Common myeloid progenitor, CD34-positive (primary cell): ENCODE measurements at regions not wholly inside any gene's neighbourhood (a gene's known extent, or its start where the extent isn't known, plus 50 kb on each side); places are given as distances from the start of the nearest gene placed in this dataset.

Experiments used
- CTCF ChIA-PET: fragments of 350-600 bp; sonication (Branson Sonifier 250); formaldehyde crosslinking; loops from one replicate; lab custom pipeline; 2021; ENCODE audit warnings: antibody characterized with exemption; lab: Charles Lee
- POLR2A ChIA-PET: fragments of 350-600 bp; sonication (Branson Sonifier 250); formaldehyde crosslinking; loops from one replicate; lab custom pipeline; 2021; ENCODE audit warnings: antibody characterized with exemption; lab: Charles Lee
- DNase-seq, 3 donors: peaks; one replicate each; pipeline versions ENCODE4 v3.0.0 to v3.0.0-alpha.2; 2013
- H3K27ac ChIP-seq, 2 experiments: 1 replicate in 1 of 2; 2 replicates in 1 of 2; pipeline ENCODE4 v1.7.0; 2013; ENCODE audit warnings: inconsistent platforms in 2 of 2, low read length in 2 of 2, mild to moderate bottlenecking in 2 of 2, low read depth in 1 of 2, moderate library complexity in 1 of 2; ENCODE audit not compliant: severe bottlenecking in 2 of 2, insufficient read depth in 1 of 2, poor library complexity in 1 of 2
- H3K27me3 ChIP-seq, 5 experiments: replicated peaks in 2 of 5; 1 replicate in 3 of 5; 2 replicates in 2 of 5; pipeline versions ENCODE4 v1.6.1 to v1.7.0; 2013; ENCODE audit warnings: low read length in 4 of 5, mild to moderate bottlenecking in 2 of 5, moderate library complexity in 2 of 5, inconsistent platforms in 1 of 5; ENCODE audit not compliant: insufficient read depth in 5 of 5, control insufficient read depth in 4 of 5
- H3K36me3 ChIP-seq, 4 experiments: 1 replicate in 2 of 4; 2 replicates in 2 of 4; pipeline versions ENCODE4 v1.6.1 to v1.7.0; 2013; ENCODE audit warnings: low read length in 3 of 4, control low read depth in 1 of 4, mild to moderate bottlenecking in 1 of 4; ENCODE audit not compliant: control insufficient read depth in 4 of 4, insufficient read depth in 4 of 4
- H3K4me1 ChIP-seq, 4 experiments: 1 replicate in 3 of 4; 2 replicates in 1 of 4; pipeline versions ENCODE4 v1.6.1 to v1.7.1; 2013; ENCODE audit warnings: low read length in 3 of 4, mild to moderate bottlenecking in 3 of 4, control low read depth in 1 of 4, inconsistent platforms in 1 of 4, moderate library complexity in 1 of 4; ENCODE audit not compliant: control insufficient read depth in 4 of 4, insufficient read depth in 4 of 4; ENCODE audit errors: control extremely low read depth in 1 of 4
- H3K4me3 ChIP-seq, 7 experiments: 1 replicate in 4 of 7; 2 replicates in 3 of 7; pipeline versions ENCODE4 v1.5.1 to v1.7.0; 2013; ENCODE audit warnings: mild to moderate bottlenecking in 7 of 7, low read length in 6 of 7, moderate library complexity in 6 of 7, inconsistent platforms in 2 of 7, low read depth in 2 of 7, control low read depth in 1 of 7; ENCODE audit not compliant: insufficient read depth in 4 of 7, control insufficient read depth in 1 of 7; ENCODE audit errors: extremely low read depth in 1 of 7
- H3K9me3 ChIP-seq, 5 experiments: 1 replicate in 4 of 5; 2 replicates in 1 of 5; pipeline versions ENCODE4 v1.6.1 to v1.7.1; 2013; ENCODE audit warnings: low read length in 4 of 5, mild to moderate bottlenecking in 2 of 5, inconsistent platforms in 1 of 5, low read depth in 1 of 5, moderate library complexity in 1 of 5; ENCODE audit not compliant: control insufficient read depth in 4 of 5, insufficient read depth in 2 of 5; ENCODE audit errors: control extremely low read depth in 1 of 5
- WGBS: methylation state at CpG from one replicate; pipeline ENCODE4 v1.1.5; 2013; ENCODE audit not compliant: insufficient coverage; 5-methylcytosine and 5-hydroxymethylcytosine counted together

- no peaks in the 10 kb centered on the region for H3K9me3 ChIP-seq
- H3K4me3 ChIP-seq: no peak overlapping the region
- DNase-seq: no peak
- POLR2A ChIA-PET: no interaction called here
- H3K4me1 ChIP-seq: no peaks in the 10 kb centered on the region
- no peaks in the 10 kb centered on the region for H3K27me3 ChIP-seq
- CTCF ChIA-PET: no interaction called here
- no peak overlapping the region for H3K27ac ChIP-seq
- H3K36me3 ChIP-seq: no peaks in the 10 kb centered on the region
Measured at GRCh38 chr12:77723308-77723707, 107.4 kb upstream of the NAV3 start.

DNA sequence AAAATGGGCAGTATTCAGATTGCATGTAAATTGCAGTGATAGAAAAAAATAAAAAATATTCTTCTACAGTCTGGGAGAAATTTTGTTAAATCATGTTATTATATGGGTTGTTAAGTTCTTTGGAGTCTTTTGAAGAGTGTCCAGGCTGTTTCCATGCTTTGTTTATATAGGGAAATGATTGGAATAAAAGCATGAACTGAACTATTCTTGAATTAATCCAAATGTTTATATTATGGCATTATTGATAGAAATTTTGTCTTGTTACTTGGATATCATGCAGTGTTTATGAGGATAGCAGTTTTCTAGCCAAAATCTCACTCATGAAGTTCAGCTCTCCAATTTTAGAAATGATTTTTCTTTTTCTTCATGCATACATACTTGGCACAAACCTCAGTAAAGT, 108.2 kb upstream of the NAV3 start:
- ChIA-PET CTCF (no interaction called here), POLR2A (interaction anchor here (0.6 kb wide), 1 partner anchor 47 kb away, joined by 3 read pairs; no protein-coding TSS in a partner anchor)
- H3K4me3 ChIP-seq: no peak overlapping the region
- H3K9me3 ChIP-seq: peaks cover 0 to 1% (median 0%) of the 10 kb centered on the region in 5 experiments
- H3K27me3 ChIP-seq: peaks cover 0 to 2% (median 0%) of the 10 kb centered on the region in 5 experiments
- no peak for DNase-seq
- H3K27ac ChIP-seq: no peak overlapping the region
- no peaks in the 10 kb centered on the region for H3K4me1 ChIP-seq
- H3K36me3 ChIP-seq: no peaks in the 10 kb centered on the region

DNA sequence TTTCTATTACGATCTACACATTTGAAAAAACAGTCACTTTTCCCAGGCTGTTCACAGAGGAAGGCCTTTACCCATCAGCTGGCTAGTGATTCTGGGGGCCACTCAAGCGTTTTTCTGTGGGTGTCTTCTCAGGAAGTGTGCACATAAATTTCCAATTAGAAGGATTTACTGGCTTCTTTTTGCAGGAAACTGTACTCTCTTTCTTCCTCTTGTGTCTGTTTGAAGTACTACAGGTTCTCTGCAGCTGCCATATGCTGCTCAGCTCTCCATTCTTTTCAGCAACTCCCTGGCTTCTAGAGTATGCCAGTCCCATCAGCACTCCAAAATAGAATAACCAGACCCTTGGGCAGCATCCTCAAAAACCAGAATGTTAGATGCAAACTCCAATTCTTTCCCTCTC, 110.4 kb upstream of the NAV3 start:
- no peak for DNase-seq
- no peaks in the 10 kb centered on the region for H3K36me3 ChIP-seq
- peaks cover 0 to 1% (median 0%) of the 10 kb centered on the region in 5 experiments for H3K9me3 ChIP-seq
- peaks cover 0 to 2% (median 0%) of the 10 kb centered on the region in 5 experiments for H3K27me3 ChIP-seq
- no peak overlapping the region for H3K4me3 ChIP-seq
- CTCF ChIA-PET: interaction anchor here (0.8 kb wide), 1 partner anchor 33 kb away, joined by 3 read pairs; no protein-coding TSS in a partner anchor
- H3K4me1 ChIP-seq: no peaks in the 10 kb centered on the region
- no peak overlapping the region for H3K27ac ChIP-seq
- 0% methylated on average over 1 of the region's 2 CpGs for WGBS
- POLR2A ChIA-PET: interaction anchor here (0.5 kb wide), 1 partner anchor 1479 kb away, joined by 4 read pairs; no protein-coding TSS in a partner anchor

GRCh38 chr12:77710209-77710608, 120.5 kb upstream of the NAV3 start:
- ChIA-PET POLR2A (no interaction called here), CTCF (no interaction called here)
- Histone ChIP-seq H3K9me3 (no peaks in the 10 kb centered on the region), H3K4me1 (no peaks in the 10 kb centered on the region), H3K4me3 (no peak overlapping the region), H3K27ac (no peak overlapping the region), H3K27me3 (no peaks in the 10 kb centered on the region), H3K36me3 (no peaks in the 10 kb centered on the region)
- DNase-seq: no peak
- WGBS: no CpG with 5 or more reads among the region's 1 CpG

- WGBS: no CpG with 5 or more reads among the region's 1 CpG
- Histone ChIP-seq H3K36me3 (no peaks in the 10 kb centered on the region), H3K27me3 (peaks cover 0 to 2% (median 0%) of the 10 kb centered on the region in 5 experiments), H3K4me3 (no peak overlapping the region), H3K9me3 (no peaks in the 10 kb centered on the region), H3K4me1 (no peaks in the 10 kb centered on the region), H3K27ac (no peak overlapping the region)
- no peak for DNase-seq
- ChIA-PET CTCF (interaction anchor here (1.4 kb wide), 1 partner anchor 11 kb away, joined by 3 read pairs; no protein-coding TSS in a partner anchor), POLR2A (no interaction called here)
Measured at GRCh38 chr12:77697126-77697525, 133.6 kb upstream of the NAV3 start.

DNA sequence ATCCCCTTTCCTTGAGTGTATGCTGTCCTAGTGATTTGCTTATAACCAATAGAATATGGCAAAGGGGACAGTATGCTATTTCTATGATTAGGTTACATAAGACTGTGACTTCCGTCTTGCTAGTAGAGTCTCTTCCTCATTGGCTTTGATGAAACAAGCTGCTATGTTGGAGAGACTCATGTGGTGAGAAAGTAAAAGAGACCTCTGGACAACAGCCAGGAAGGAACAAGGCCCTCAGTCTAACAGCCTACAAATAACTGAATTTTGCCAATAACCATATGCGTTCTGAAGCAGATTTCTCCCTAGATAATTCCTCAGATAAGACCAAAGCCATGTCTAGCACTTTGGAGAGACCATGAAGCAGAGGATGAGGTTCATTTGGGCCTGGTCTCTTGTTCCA, 134.5 kb upstream of the NAV3 start:
- DNase-seq: no peak
- Histone ChIP-seq H3K4me1 (no peaks in the 10 kb centered on the region), H3K27ac (no peak overlapping the region), H3K36me3 (no peaks in the 10 kb centered on the region), H3K4me3 (no peak overlapping the region), H3K9me3 (no peaks in the 10 kb centered on the region), H3K27me3 (peaks cover 0 to 2% (median 0%) of the 10 kb centered on the region in 5 experiments)
- POLR2A ChIA-PET: no interaction called here
- CTCF ChIA-PET: no interaction called here
- WGBS: no CpG with 5 or more reads among the region's 2 CpGs

DNA sequence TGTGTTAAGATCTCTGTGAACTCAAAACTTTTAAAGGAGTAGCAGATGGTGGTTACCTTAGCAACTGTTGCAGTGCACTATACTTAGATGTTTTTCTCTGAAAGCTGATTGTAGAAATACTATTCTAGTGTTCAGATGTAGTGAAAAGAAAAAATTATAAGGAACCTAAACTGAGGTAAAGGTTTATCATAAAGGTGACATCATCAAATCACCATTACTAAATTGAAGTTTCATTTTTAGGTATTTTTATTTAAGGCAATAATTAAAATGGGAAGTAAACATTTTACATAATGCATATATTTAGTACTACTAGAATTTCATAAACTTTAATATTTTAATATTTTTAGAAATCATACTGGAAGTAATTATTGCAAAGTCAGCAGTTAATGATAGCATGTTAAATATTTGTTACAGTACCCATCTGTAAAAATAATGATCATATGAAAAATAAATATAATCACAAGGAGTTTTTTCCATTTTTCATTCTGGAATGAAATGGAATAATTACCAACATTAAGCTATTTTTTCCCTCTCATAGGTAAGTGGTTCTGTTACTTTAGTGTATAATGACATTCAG, 141.1 kb upstream of the NAV3 start:
- Histone ChIP-seq H3K4me1 (no peaks in the 10 kb centered on the region), H3K27ac (no peak overlapping the region), H3K36me3 (no peaks in the 10 kb centered on the region), H3K27me3 (peaks cover 0 to 2% (median 0%) of the 10 kb centered on the region in 5 experiments), H3K9me3 (no peaks in the 10 kb centered on the region), H3K4me3 (no peak overlapping the region)
- POLR2A ChIA-PET: no interaction called here
- CTCF ChIA-PET: interaction anchor here (0.6 to 2.0 kb wide), 3 partner anchors 13 to 537 kb away, joined by 3 to 8 read pairs (median 3); no protein-coding TSS in a partner anchor
- DNase-seq: no peak
